NB4 (cell line): ENCODE measurements at regions not wholly inside any gene's neighbourhood (a gene's known extent, or its start where the extent isn't known, plus 50 kb on each side); places are given as distances from the start of the nearest gene placed in this dataset.
"Not testable (repeated sequence)": the region's sequence is repeated elsewhere in the genome, so short reads cannot be mapped to it uniquely, and the experiment has no call there.

Experiments used
- DNase-seq: peaks from one replicate; pipeline ENCODE4 v3.0.0; 2010; ENCODE audit warnings: low read depth
- H3K4me3 ChIP-seq: one replicate; pipeline ENCODE4 v1.5.1; 2011; ENCODE audit warnings: mild to moderate bottlenecking, low read depth, low read length, moderate library complexity
- CTCF ChIP-seq: IDR thresholded peaks from one replicate; pipeline ENCODE4 v1.5.1; 2012; ENCODE audit warnings: low read depth, low read length
- MYC ChIP-seq: IDR thresholded peaks from 2 replicates; pipeline ENCODE4 v1.6.1; 2011; ENCODE audit warnings: low read depth, low read length
- POLR2A ChIP-seq: IDR thresholded peaks from 2 replicates; pipeline ENCODE4 v1.6.1; 2011; ENCODE audit warnings: mild to moderate bottlenecking; ENCODE audit not compliant: insufficient read length; ENCODE audit errors: extremely low read depth
- TF ChIP-seq, protein P1 (sequence below): IDR thresholded peaks from 2 replicates; pipeline ENCODE4 v1.6.1; 2011; ENCODE audit warnings: low read depth, low read length

DNA sequence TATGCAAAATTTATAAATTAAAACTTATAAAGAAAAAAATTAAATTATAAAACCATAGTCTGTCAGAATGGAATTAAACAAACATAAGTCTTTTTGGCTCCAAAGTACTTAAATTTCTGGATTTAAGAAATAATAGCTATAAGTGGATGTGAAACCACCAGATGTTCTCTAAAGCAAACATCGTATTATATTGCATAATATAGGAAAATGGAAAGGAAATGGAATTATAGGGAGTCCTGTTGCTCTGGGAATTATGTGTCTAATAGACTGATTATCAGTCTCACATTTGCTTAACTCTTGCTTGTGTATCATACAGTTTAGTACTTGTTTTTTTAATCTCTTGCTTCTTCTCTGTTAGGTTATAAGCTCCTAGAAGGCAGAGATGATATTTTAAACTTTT is 819.2 kb downstream of the RAPGEF2 start:
- H3K4me3 ChIP-seq: no peak overlapping the region
- DNase-seq: no peak
- no peak for TF ChIP-seq POLR2A
- no peak for TF ChIP-seq MYC
- no peak for TF ChIP-seq CTCF
- TF ChIP-seq, protein P1, sequence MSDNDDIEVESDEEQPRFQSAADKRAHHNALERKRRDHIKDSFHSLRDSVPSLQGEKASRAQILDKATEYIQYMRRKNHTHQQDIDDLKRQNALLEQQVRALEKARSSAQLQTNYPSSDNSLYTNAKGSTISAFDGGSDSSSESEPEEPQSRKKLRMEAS: no peak

- no peak for DNase-seq
- no peak overlapping the region for H3K4me3 ChIP-seq
- TF ChIP-seq MYC (no peak), POLR2A (no peak), CTCF (no peak)
- TF ChIP-seq, protein P1: no peak
Measured at GRCh38 chr4:159925770-159926169, 822.9 kb downstream of the RAPGEF2 start.

DNA sequence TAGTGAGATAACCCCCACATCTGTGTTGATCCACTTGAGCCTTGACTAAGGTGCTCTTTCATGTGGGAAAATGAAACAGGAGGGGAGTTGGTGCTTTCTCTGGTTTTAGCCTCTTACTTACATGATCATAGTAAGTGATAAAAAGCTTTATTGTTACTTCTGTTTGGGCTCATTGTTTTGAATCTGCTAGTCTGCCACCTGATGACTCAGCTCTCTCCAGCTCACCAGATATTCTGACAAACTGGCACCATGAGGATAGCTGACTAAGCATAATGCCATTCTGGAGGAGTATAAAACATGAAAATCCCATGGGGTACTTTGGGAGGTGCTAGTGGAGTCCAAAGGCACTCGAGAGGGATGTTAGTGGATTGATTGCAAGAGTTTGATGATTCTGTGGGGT is 824.0 kb downstream of the RAPGEF2 start:
- TF ChIP-seq, protein P1: no peak
- TF ChIP-seq CTCF (no peak), POLR2A (no peak)
- no peak overlapping the region for H3K4me3 ChIP-seq
- no peak for DNase-seq

GRCh38 chr4:159927781-159928180 is 824.9 kb downstream of the RAPGEF2 start:
- TF ChIP-seq CTCF (no peak), MYC (no peak), POLR2A (no peak)
- TF ChIP-seq, protein P1: no peak
- H3K4me3 ChIP-seq: no peak overlapping the region
- DNase-seq: no peak

DNA sequence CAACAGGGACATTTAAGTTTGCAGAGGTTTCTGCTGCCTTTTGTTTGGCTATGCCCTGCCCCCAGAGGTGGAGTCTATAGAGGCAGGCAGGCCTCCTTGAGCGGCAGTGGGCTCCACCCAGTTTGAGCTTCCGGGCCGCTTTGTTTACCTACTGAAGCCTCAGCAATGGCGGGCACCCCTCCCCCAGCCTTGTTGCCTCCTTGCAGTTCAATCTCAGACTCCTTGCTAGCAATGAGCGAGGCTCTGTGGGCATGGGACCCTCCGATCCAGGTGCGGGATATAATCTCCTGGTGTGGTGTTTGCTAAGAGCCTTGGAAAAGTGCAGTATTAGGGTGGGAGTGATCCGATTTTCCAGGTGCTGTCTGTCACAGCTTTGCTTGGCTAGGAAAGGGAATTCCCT is 831.7 kb downstream of the RAPGEF2 start:
- DNase-seq, H3K4me3 ChIP-seq: not testable (repeated sequence)

DNA sequence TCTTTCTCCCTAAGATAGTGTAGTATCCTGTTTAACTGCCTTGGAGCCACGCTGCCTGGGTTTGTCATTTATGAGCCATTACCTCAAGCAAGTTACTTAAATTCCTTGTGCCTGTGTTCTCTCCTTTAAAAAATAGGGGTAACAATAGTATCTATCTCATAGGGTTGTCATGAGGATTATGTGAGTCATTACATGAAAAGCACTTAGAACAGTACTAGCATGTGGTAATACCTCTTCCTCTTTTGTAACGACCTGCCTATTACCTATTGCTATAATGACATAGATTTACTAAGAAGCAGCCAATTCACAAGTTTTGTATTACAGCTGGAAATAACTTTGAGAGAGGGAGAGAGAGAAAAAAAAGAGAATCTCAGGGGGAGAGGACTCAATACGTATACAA is 834.7 kb downstream of the RAPGEF2 start:
- TF ChIP-seq, protein P1: no peak
- no peak for TF ChIP-seq POLR2A
- TF ChIP-seq MYC: no peak
- TF ChIP-seq CTCF: no peak
- H3K4me3 ChIP-seq: no peak overlapping the region
- peak; percentile 8 for DNase-seq

DNA sequence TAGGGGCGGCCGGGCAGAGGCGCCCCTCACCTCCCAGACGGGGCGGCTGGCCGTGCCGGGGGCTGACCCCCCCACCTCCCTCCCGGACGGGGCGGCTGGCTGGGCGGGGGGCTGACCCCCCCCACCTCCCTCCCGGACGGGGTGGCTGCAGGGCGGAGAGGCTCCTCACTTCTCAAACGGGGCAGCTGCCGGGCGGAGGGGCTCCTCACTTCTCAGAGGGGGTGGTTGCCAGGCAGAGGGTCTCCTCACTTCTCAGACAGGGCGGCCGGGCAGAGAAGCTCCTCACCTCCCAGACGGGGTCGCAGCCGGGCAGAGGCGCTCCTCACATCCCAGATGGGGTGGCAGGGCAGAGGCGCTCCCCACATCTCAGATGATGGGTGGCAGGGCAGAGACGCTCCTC is 836.8 kb downstream of the RAPGEF2 start:
- DNase-seq, H3K4me3 ChIP-seq: not testable (repeated sequence)
